ENCODE measurements at regions not wholly inside any gene's neighbourhood (a gene's known extent, or its start where the extent isn't known, plus 50 kb on each side); places are given as distances from the start of the nearest gene placed in this dataset.

GRCh38 chr12:83808591-83808990, 1104.0 kb downstream of the SLC6A15 start:
- Histone ChIP-seq H3K4me3 (no peak overlapping the region), H3K27ac (no peak overlapping the region)

GRCh38 chr12:83807871-83808270, 1104.7 kb downstream of the SLC6A15 start:
- no peak for TF ChIP-seq CTCF (IDR thresholded peaks at IDR 0.05)
- no peak for DNase-seq (ENCODE audit: low spot score in 2 of 2)
- intact Hi-C loops (cut with DNase I): no loop called here
- Histone ChIP-seq H3K4me3 (no peak overlapping the region), H3K9me3 (no peaks in the 10 kb centered on the region), H3K27me3 (no peaks in the 10 kb centered on the region), H3K4me1 (no peaks in the 10 kb centered on the region), H3K27ac (no peak overlapping the region), H3K36me3 (no peaks in the 10 kb centered on the region)

More at GRCh38 chr12:83808591-83808990, 1104.0 kb downstream of the SLC6A15 start:
- Histone ChIP-seq H3K9me3 (no peaks in the 10 kb centered on the region), H3K27me3 (no peaks in the 10 kb centered on the region), H3K4me1 (no peaks in the 10 kb centered on the region), H3K36me3 (no peaks in the 10 kb centered on the region)
- TF ChIP-seq CTCF (IDR thresholded peaks at IDR 0.05): no peak
- intact Hi-C loops (cut with DNase I): no loop called here
- no peak for DNase-seq (ENCODE audit: low spot score in 2 of 2)

GRCh38 chr12:83805873-83806272, 1106.7 kb downstream of the SLC6A15 start:
- H3K4me1 ChIP-seq: no peaks in the 10 kb centered on the region

GRCh38 chr12:83805156-83805772, 1107.3 kb downstream of the SLC6A15 start:
- no peak for TF ChIP-seq CTCF (IDR thresholded peaks at IDR 0.05)
- Histone ChIP-seq H3K4me1 (no peaks in the 10 kb centered on the region), H3K27ac (no peak overlapping the region), H3K4me3 (no peak overlapping the region), H3K9me3 (no peaks in the 10 kb centered on the region), H3K36me3 (no peaks in the 10 kb centered on the region), H3K27me3 (no peaks in the 10 kb centered on the region)
- no peak for DNase-seq (ENCODE audit: low spot score in 2 of 2)
- intact Hi-C loops (cut with DNase I): no loop called here

More at GRCh38 chr12:83805873-83806272, 1106.7 kb downstream of the SLC6A15 start:
- no peak for TF ChIP-seq CTCF (IDR thresholded peaks at IDR 0.05)
- no peaks in the 10 kb centered on the region for H3K36me3 ChIP-seq
- H3K27me3 ChIP-seq: no peaks in the 10 kb centered on the region
- intact Hi-C loops (cut with DNase I): no loop called here
- no peaks in the 10 kb centered on the region for H3K9me3 ChIP-seq
- no peak overlapping the region for H3K4me3 ChIP-seq
- DNase-seq (ENCODE audit: low spot score in 2 of 2): no peak
- no peak overlapping the region for H3K27ac ChIP-seq

GRCh38 chr12:83801972-83802371, 1110.6 kb downstream of the SLC6A15 start:
- H3K27me3 ChIP-seq: no peaks in the 10 kb centered on the region
- DNase-seq (ENCODE audit: low spot score in 2 of 2): no peak
- no peaks in the 10 kb centered on the region for H3K36me3 ChIP-seq
- TF ChIP-seq CTCF (IDR thresholded peaks at IDR 0.05): no peak
- H3K9me3 ChIP-seq: no peaks in the 10 kb centered on the region
- intact Hi-C loops (cut with DNase I): no loop called here
- H3K4me3 ChIP-seq: no peak overlapping the region
- no peak overlapping the region for H3K27ac ChIP-seq
- no peaks in the 10 kb centered on the region for H3K4me1 ChIP-seq

- Histone ChIP-seq H3K4me1 (no peaks in the 10 kb centered on the region), H3K4me3 (no peak overlapping the region), H3K9me3 (no peaks in the 10 kb centered on the region), H3K36me3 (no peaks in the 10 kb centered on the region), H3K27ac (no peak overlapping the region), H3K27me3 (no peaks in the 10 kb centered on the region)
- DNase-seq (ENCODE audit: low spot score in 2 of 2): no peak
- no peak for TF ChIP-seq CTCF (IDR thresholded peaks at IDR 0.05)
- intact Hi-C loops (cut with DNase I): no loop called here
Observed at GRCh38 chr12:83800022-83800421, 1112.6 kb downstream of the SLC6A15 start.

Data from ascending aorta (tissue), 2 donors.